GM23338 (cell line): ENCODE measurements at regions not wholly inside any gene's neighbourhood (a gene's known extent, or its start where the extent isn't known, plus 50 kb on each side); places are given as distances from the start of the nearest gene placed in this dataset.

Experiments used
- ATAC-seq: fragments of 200-7000 bp; cut with Tn5 transposase; 3 replicates; pipeline ENCODE4 v1.9.1; 2020
- DNase-seq: peaks from one replicate; pipeline ENCODE4 v3.0.0-alpha.2; 2015; ENCODE audit warnings: low spot score
- H2AFZ ChIP-seq: fragments of 200-600 bp; sonication (generic); 2 replicates; pipeline ENCODE4 v1.8.0; 2016; ENCODE audit warnings: antibody characterized with exemption, mild to moderate bottlenecking, moderate library complexity
- H3F3A ChIP-seq: fragments of 200-600 bp; sonication (generic); replicated peaks from 2 replicates; pipeline ENCODE4 v1.8.0; 2017; ENCODE audit warnings: antibody characterized with exemption, mixed run types, low read depth
- H3K27ac ChIP-seq: fragments of 200-600 bp; sonication (generic); 2 replicates; pipeline ENCODE4 v1.6.1; 2016; ENCODE audit warnings: low read depth
- H3K27me3 ChIP-seq: fragments of 200-600 bp; sonication (generic); 2 replicates; pipeline ENCODE4 v1.8.0; 2016; ENCODE audit warnings: mild to moderate bottlenecking, mixed run types, moderate library complexity; ENCODE audit not compliant: insufficient read depth
- H3K36me3 ChIP-seq: fragments of 200-600 bp; sonication (generic); 2 replicates; pipeline ENCODE4 v1.8.0; 2016; ENCODE audit warnings: mild to moderate bottlenecking; ENCODE audit not compliant: insufficient read depth
- H3K4me1 ChIP-seq: fragments of 200-600 bp; sonication (generic); 2 replicates; pipeline ENCODE4 v1.8.0; 2016; ENCODE audit warnings: mild to moderate bottlenecking, moderate library complexity; ENCODE audit not compliant: insufficient read depth
- H3K4me2 ChIP-seq: fragments of 200-600 bp; sonication (generic); 2 replicates; pipeline ENCODE4 v1.7.1; 2017; ENCODE audit warnings: mixed run types
- H3K4me3 ChIP-seq: fragments of 200-600 bp; sonication (generic); 2 replicates; pipeline ENCODE4 v1.6.1; 2016; ENCODE audit warnings: mixed run types
- H3K79me2 ChIP-seq: fragments of 200-600 bp; sonication (generic); replicated peaks from 2 replicates; pipeline ENCODE4 v1.8.0; 2017; ENCODE audit warnings: mild to moderate bottlenecking; ENCODE audit not compliant: insufficient read depth
- H3K9me2 ChIP-seq: fragments of 200-600 bp; sonication (generic); 2 replicates; pipeline ENCODE4 v1.8.0; 2017; ENCODE audit not compliant: insufficient read depth
- H4K20me1 ChIP-seq: fragments of 200-600 bp; sonication (generic); replicated peaks from 2 replicates; pipeline ENCODE4 v1.8.0; 2017; ENCODE audit warnings: mild to moderate bottlenecking; ENCODE audit not compliant: insufficient read depth
- H3K27ac Mint-ChIP-seq: 2 replicates; pipeline ENCODE4 v1.8.0; 2020; ENCODE audit warnings: inconsistent platforms, mild to moderate bottlenecking, moderate library complexity, mixed read lengths
- H3K27me3 Mint-ChIP-seq: 3 replicates; pipeline ENCODE4 v1.8.0; 2022; ENCODE audit warnings: low read depth, mild to moderate bottlenecking, moderate library complexity, mixed read lengths, inconsistent platforms; ENCODE audit not compliant: insufficient read depth, poor library complexity
- H3K36me3 Mint-ChIP-seq: 3 replicates; pipeline ENCODE4 v1.8.0; 2021; ENCODE audit warnings: low read depth, mild to moderate bottlenecking, inconsistent platforms, moderate library complexity, mixed read lengths
- H3K4me1 Mint-ChIP-seq: 3 replicates; pipeline ENCODE4 v1.8.0; 2020; ENCODE audit warnings: mild to moderate bottlenecking, inconsistent platforms, mixed read lengths
- H3K4me3 Mint-ChIP-seq: 3 replicates; pipeline ENCODE4 v1.8.0; 2021; ENCODE audit warnings: moderate library complexity, mild to moderate bottlenecking, inconsistent platforms, mixed read lengths
- H3K9me3 Mint-ChIP-seq: 3 replicates; pipeline ENCODE4 v1.8.0; 2020; ENCODE audit warnings: moderate library complexity, mild to moderate bottlenecking, inconsistent platforms, mixed read lengths
- CREB1 ChIP-seq: fragments of 250-450 bp; sonication (Bioruptor Pico); IDR thresholded peaks from 2 replicates; pipeline ENCODE4 v1.5.0; 2020; ENCODE audit warnings: low read depth, mild to moderate bottlenecking, moderate library complexity
- CTCF ChIP-seq, 2 experiments: fragments of 200-600 bp in 1 of 2; sonication (generic) in 1 of 2; conservative IDR thresholded peaks; 2 replicates each; pipeline versions ENCODE4 v1.5.1 to v1.6.1; 2016 to 2017; ENCODE audit warnings: antibody characterized with exemption in 2 of 2, low read depth in 2 of 2, mild to moderate bottlenecking in 2 of 2, moderate library complexity in 1 of 2
- EZH2 ChIP-seq: fragments of 200-600 bp; sonication (generic); IDR thresholded peaks from one replicate; pipeline ENCODE4 v1.8.0; 2017; ENCODE audit warnings: antibody characterized with exemption, mild to moderate bottlenecking, low read depth; ENCODE audit not compliant: unreplicated experiment
- EZH2phosphoT487 ChIP-seq: fragments of 200-600 bp; sonication (generic); IDR thresholded peaks from one replicate; pipeline ENCODE4 v1.8.1; 2018; ENCODE audit warnings: antibody characterized with exemption; ENCODE audit not compliant: unreplicated experiment
- JUNB ChIP-seq: IDR thresholded peaks from one replicate; pipeline ENCODE4 v1.6.1; 2016; ENCODE audit warnings: antibody characterized with exemption; ENCODE audit not compliant: unreplicated experiment
- NANOG ChIP-seq: IDR thresholded peaks from 2 replicates; pipeline ENCODE4 v1.6.1; 2016; ENCODE audit warnings: antibody characterized with exemption, borderline replicate concordance
- POLR2AphosphoS5 ChIP-seq: IDR thresholded peaks from 2 replicates; pipeline ENCODE4 v1.6.1; 2016; ENCODE audit warnings: antibody characterized with exemption, low read depth
- REST ChIP-seq: IDR thresholded peaks from one replicate; pipeline ENCODE4 v1.6.1; 2018; ENCODE audit warnings: antibody characterized with exemption; ENCODE audit not compliant: unreplicated experiment
- STAT1 ChIP-seq: IDR thresholded peaks from one replicate; pipeline ENCODE4 v1.6.1; 2016; ENCODE audit warnings: antibody characterized with exemption; ENCODE audit not compliant: unreplicated experiment
- ZNF114 ChIP-seq: fragments of 250-450 bp; sonication (Bioruptor Pico); IDR thresholded peaks from 2 replicates; pipeline ENCODE4 v1.5.0; 2020; ENCODE audit warnings: mild to moderate bottlenecking, moderate library complexity
- ZNF331 ChIP-seq: fragments of 250-450 bp; sonication (Bioruptor Pico); IDR thresholded peaks from 2 replicates; pipeline ENCODE4 v1.5.0; 2020; ENCODE audit warnings: low read depth, mild to moderate bottlenecking, moderate library complexity
- ZNF462 ChIP-seq: fragments of 250-450 bp; sonication (Bioruptor Pico); IDR thresholded peaks from 2 replicates; pipeline ENCODE4 v1.5.0; 2020; ENCODE audit warnings: mild to moderate bottlenecking, moderate library complexity
- TF ChIP-seq, protein P1 (sequence below): IDR thresholded peaks from 2 replicates; pipeline ENCODE4 v1.6.1; 2016; ENCODE audit warnings: antibody characterized with exemption

- Histone ChIP-seq H3K4me3 (no peak overlapping the region), H3K27me3 (no peaks in the 10 kb centered on the region), H3F3A (no peaks in the 10 kb centered on the region), H4K20me1 (no peaks in the 10 kb centered on the region), H3K4me2 (no peak overlapping the region), H2AFZ (no peak overlapping the region), H3K27ac (no peak overlapping the region), H3K79me2 (no peaks in the 10 kb centered on the region), H3K4me1 (no peaks in the 10 kb centered on the region), H3K36me3 (no peaks in the 10 kb centered on the region), H3K9me2 (no peaks in the 10 kb centered on the region)
- peaks cover 2% of the 10 kb centered on the region; the same call in 1 of the 3 replicates for H3K4me1 Mint-ChIP-seq
- H3K4me3 Mint-ChIP-seq: no peak overlapping the region
- ATAC-seq: no peak
- no peak overlapping the region for H3K27ac Mint-ChIP-seq
- TF ChIP-seq ZNF331 (CRISPR knock-in tag): no peak
- TF ChIP-seq CREB1 (CRISPR knock-in tag): no peak
- TF ChIP-seq CTCF (conservative IDR thresholded peaks at IDR 0.05; ENCODE audit: low read depth in 2 of 2): no peak
- no peak for TF ChIP-seq STAT1
- TF ChIP-seq JUNB: no peak
- TF ChIP-seq NANOG: no peak
- no peak for TF ChIP-seq EZH2
- TF ChIP-seq REST: no peak
- no peak for TF ChIP-seq POLR2AphosphoS5
- no peak for TF ChIP-seq EZH2phosphoT487
- TF ChIP-seq ZNF114 (CRISPR knock-in tag): no peak
- TF ChIP-seq ZNF462: no peak
- TF ChIP-seq, protein P1, sequence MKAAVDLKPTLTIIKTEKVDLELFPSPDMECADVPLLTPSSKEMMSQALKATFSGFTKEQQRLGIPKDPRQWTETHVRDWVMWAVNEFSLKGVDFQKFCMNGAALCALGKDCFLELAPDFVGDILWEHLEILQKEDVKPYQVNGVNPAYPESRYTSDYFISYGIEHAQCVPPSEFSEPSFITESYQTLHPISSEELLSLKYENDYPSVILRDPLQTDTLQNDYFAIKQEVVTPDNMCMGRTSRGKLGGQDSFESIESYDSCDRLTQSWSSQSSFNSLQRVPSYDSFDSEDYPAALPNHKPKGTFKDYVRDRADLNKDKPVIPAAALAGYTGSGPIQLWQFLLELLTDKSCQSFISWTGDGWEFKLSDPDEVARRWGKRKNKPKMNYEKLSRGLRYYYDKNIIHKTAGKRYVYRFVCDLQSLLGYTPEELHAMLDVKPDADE: no peak
- no peaks in the 10 kb centered on the region for H3K27me3 Mint-ChIP-seq
- no peaks in the 10 kb centered on the region for H3K9me3 Mint-ChIP-seq
- no peak for DNase-seq
- no peaks in the 10 kb centered on the region for H3K36me3 Mint-ChIP-seq
Measured at GRCh38 chr12:62127516-62127915, 132.7 kb upstream of the USP15 start.
